Umbilical cord (tissue), 1 donor: ENCODE measurements at regions not wholly inside any gene's neighbourhood (a gene's known extent, or its start where the extent isn't known, plus 50 kb on each side); places are given as distances from the start of the nearest gene placed in this dataset.
"Not testable (repeated sequence)": the region's sequence is repeated elsewhere in the genome, so short reads cannot be mapped to it uniquely, and the experiment has no call there.

Source experiments
- DNase-seq: peaks from one replicate; pipeline ENCODE4 v3.0.0-alpha.2; 2015; ENCODE audit warnings: low spot score

DNA sequence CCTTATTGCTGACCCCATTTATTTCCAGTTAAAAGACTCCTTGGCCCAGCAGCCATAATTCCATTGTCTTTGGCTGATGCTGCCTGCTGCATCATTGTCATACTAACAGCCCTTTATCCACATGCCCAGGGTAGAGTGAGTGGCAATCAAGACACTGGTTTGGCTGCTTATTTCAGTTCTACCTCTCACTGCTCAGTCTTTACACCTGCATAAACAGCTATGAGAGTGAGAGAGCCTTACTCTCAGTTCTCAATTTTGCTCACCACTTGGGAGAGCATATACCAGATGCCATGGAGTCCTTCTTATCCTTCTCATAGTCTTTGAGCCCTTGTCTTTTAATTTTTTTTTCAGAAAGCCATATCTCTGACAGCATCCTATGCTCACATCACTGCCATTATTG, 596.9 kb upstream of the CYLC2 start:
- DNase-seq = no peak

DNA sequence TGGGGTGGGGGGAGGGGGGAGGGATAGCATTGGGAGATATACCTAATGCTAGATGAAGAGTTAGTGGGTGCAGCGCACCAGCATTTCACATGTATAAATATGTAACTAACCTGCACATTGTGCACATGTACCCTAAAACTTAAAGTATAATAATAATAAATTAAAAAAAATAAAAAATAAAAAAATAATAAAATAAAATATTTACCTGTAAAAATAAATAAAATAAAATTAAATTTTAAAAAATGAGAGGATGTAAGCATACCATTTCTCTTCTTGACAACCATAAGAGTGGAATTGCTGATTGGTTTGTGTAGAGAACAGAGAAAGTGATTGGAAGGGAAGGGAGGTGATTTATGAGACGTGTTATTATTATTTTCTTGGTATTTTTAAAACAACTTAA, 609.5 kb upstream of the CYLC2 start:
- DNase-seq = not testable (repeated sequence)

DNA sequence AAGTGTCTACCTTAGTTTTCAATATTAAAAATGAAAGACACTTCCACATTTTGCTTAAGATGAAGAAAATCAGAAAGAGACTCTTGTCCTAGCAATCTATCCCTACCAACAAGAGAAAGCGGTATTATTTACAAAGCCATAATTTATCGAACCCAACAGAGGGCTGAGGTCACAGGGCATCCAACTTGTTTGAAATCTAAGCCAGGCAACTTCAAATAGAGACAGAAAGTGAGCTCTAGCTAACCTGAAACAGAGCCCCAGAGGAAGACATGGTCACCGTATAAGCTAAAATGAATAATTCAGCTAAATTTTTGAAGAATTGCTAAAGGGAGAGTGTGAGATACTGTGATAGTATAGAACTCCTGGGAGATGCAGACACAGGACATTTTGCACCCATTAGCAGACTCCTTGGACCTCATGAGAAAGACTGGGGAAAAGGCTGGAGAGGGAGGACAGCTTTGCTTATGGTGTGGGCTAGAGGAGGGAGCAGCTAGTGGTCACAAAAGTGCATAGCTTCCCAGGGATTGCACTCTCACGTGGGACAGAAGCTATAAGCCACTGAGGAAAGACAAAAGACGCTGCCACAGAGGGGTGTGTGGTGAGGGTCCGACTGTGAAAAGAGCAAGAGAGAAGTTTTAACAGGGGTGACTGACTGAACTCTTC, 624.2 kb upstream of the GRIN3A start:
- DNase-seq = no peak

DNA sequence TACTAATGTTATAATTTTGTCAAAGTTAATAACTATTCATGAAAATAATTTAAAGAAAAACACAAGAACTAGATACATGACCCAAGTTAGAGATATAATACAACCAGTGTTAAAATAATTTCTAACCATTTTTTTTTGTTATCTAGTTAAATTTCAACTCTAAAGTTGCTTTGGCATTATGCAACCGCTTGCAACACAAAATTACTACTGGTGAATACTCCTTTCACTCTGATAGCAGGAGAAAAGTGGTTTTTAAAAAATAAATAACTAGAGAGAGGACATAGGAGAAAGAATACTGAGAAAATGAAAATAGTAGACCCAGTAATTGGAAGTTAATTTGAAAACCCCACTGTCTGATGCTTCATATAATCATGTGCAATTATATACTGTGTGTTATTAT, 622.4 kb upstream of the GRIN3A start:
- no peak for DNase-seq

DNA sequence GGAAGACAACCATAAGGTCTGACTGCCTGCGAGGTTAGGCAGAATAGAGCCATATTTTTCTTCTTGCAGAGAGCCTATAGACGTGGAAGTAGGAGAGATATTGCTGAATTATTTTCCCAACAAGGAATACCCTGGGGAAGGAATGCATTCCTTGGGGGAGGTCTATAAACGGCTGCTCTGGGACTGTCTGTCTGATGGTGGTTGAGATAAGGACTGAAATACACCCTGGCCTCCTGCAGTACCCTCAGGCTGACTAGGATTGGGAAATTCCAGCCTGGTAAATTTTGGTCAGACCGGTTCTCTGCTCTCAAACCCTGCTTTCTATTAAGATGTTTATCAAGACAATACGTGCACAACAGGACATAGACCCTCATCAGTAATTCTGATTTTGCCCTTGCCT, 617.5 kb upstream of the GRIN3A start:
- no peak for DNase-seq

DNA sequence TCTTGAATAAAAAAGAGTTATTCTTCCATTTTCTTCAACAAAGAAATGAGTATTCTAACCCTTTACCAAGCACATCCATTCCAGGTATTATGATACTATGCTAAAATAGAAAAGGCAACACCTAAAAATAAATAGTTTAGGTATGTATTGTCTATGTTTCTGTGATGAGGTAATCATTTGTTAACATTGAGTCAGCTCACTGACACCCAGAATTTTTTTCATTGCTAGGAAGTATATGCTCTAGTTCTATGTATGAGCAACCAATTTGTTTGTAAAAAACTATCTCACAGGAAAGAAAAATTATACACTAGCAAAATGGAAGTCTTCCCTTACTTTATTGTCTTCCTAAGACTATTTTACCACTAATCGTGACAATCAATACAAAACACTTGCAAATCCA, 615.6 kb upstream of the GRIN3A start:
- DNase-seq = no peak

DNA sequence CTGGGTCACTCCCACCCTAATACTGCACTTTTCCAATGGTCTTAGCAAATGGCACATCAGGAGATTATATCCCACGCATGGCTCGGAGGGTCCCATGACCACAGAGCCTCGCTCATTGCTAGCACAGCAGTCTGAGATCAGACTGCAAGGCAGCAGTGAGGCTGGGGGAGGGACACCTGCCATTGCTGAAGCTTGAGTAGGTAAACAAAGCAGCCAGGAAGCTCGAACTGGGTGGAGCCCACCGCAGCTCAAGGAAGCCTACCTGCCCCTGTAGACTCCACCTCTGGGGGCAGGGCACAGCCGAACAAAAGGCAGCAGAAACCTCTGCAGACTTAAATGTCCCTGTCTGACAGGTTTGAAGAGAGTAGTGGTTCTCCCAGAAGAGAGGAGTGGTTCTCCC, 599.0 kb upstream of the GRIN3A start:
- DNase-seq = not testable (repeated sequence)

DNA sequence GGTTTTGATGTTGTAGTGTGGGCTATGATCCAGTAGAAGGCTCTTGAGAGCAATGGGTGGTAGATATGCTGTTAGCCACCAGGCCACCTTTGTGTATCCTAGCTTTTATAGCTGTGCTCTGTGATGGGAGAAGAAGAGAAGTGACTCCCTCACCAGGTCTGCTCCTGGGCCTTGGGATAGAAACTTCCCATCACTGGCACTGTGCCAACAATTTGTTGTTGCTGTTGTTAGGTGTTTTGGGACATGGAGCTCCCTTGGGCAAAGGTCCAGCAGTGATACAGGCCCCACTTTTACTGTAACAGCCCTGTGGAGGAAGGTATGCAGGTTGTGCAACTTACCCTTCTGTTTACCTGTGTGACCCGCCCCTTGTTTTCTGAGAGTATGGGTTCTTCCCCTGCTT, 570.9 kb upstream of the GRIN3A start:
- DNase-seq = no peak

DNA sequence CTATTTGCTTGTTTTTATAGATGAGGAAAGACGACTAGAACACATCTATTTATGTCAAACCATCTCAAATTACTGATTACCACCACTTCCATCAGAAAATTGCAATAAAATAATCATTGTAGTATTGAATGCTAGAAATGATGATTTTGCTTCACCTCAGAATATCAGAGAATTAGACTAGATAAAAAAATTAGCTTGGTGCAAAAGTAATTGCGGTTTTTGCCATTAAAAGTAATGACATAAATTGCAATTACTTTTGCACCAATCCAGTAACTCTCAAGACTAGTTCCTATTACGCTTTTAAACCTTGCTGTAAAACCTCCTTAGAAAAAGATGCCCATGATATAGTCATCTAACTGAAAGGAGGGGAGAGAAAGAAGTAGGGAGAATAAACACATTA, 556.7 kb upstream of the GRIN3A start:
- DNase-seq = no peak

DNA sequence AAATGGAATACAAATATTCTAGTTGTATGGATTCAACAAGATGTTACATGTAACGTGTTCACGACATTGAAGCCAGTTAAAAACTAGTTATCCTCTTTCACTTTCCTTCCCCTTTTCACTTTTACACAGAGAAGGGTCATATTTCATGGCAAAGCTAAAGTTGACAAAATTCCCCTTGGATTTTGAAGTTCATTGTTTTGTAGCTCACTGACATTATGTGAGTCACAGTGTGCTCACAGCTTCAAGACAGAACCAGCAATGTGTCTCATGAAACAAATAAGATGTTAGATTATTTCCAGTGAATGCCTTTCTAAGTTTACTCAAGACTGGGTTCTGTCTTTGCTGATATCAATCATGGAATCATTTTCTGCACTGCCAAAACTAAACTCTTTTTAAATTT, 535.5 kb upstream of the GRIN3A start:
- DNase-seq = no peak

DNA sequence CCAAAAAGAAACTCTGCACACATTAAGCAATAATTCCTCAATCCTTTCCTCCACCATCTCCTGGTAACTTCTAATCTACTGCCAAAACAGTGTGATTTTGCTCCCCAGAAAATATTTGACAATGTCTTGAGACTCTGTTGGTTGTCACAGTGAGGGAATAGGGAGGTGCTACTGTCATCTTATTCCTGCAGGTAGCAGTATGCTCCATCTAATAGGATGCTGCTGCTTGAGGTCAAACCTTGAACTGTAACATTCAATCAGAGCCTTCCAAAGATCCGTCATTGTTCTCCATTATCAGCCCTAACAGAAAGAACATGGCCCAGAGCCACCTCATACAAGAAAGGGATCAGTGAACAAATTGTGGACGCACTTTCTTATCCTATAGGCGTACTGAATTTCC, 514.7 kb upstream of the GRIN3A start:
- DNase-seq = no peak

DNA sequence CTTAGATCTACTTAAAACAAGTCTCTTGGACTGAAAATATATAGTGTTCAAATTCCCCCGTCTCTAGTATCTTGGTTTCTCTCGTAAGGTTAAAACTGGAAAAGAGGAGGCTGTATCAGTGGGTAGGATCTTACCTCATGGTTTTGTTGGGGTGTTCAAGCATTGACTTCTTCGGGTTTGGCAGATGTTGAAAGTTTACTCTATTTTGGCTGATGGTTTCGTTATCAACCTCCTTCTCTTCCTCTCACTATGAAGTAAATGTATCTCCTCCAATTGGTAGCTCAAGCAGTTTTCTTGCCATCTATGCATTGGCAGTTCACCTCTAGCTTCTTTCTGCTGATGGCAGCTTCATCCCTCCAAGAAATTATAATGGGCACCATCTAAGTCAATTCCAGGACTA, 506.5 kb upstream of the GRIN3A start:
- DNase-seq = no peak

DNA sequence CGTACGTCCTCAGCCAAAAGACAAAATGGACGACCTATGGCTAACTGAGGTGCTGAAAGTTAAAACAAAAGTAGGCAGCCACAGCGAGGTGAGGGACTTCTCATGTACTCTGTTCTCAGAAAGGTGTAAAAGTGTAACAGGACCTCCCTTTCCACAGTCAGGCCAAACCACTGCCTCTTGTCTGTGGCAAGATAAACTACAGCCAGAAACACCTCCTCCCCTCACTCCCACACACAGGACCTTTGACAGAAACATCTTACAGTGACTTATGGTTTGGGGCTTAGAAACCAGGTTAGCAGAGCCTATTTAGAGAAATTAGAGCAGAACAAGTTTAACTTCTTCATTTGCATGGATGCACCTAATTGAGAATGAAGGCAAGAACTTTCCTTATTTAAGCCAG, 499.1 kb upstream of the GRIN3A start:
- DNase-seq = no peak

DNA sequence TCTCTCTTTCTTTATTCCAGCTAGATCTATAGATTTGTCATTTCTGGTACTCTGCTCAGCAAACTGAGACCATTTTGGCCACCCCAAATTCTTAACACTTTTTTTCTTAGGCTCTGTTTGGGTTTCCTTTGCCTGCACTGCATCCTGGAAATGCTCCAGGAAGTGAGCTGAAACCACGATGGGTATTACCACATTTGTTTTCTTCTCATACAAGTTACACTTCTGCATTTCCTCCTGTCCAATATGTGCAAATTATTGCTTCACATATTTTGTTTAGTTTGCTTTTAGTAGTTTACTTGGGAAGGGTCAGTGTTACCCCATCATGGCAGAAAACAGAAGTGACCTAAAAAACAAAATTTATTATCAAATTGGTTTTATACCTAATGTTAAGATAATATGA, 498.6 kb upstream of the GRIN3A start:
- no peak for DNase-seq

DNA sequence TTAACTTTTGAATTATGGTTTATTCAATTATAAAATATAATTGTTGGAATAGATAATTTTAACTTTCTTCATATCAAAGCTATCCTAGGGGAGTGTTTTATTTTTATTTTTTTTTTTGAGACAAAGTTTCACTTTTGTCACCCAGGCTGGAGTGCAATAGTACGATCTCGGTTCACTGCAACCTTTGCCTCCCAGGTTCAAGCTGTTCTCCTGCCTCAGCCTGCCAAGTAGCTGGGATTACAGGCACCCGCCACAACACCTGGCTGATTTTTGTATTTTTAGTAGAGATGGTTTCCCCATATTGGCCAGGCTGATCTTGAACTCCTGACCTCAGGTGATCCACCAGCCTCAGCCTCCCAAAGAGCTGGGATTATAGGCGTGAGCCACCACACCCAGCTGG, 489.0 kb upstream of the GRIN3A start:
- not testable (repeated sequence) for DNase-seq

DNA sequence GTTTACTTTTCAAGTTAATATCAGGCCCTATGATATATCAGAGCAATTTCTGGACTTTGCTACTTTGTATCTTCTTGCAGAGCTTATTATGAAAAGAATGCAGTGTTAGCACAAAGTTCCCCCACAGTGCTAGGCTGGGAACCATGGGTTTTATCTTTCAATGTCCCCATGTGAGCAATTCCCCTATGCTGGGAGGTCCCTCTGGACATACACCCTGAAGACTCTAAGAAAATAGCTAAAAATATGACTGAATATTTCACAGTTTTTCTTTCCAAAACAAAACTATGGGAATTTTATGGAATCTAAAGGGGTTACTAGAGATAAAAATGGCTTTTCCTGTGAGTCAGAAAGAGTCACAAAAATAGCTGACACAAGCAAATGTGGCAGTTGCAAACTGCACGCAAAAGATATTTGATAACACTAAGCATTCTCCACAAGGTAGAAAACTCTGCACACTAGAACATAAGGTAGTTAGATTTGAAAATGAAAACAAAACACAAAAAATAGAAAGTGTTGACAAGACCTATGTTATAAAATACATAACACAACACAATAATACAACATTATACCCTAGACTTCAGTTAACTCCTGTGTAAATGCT, 487.5 kb upstream of the GRIN3A start:
- DNase-seq = peak; percentile 13

DNA sequence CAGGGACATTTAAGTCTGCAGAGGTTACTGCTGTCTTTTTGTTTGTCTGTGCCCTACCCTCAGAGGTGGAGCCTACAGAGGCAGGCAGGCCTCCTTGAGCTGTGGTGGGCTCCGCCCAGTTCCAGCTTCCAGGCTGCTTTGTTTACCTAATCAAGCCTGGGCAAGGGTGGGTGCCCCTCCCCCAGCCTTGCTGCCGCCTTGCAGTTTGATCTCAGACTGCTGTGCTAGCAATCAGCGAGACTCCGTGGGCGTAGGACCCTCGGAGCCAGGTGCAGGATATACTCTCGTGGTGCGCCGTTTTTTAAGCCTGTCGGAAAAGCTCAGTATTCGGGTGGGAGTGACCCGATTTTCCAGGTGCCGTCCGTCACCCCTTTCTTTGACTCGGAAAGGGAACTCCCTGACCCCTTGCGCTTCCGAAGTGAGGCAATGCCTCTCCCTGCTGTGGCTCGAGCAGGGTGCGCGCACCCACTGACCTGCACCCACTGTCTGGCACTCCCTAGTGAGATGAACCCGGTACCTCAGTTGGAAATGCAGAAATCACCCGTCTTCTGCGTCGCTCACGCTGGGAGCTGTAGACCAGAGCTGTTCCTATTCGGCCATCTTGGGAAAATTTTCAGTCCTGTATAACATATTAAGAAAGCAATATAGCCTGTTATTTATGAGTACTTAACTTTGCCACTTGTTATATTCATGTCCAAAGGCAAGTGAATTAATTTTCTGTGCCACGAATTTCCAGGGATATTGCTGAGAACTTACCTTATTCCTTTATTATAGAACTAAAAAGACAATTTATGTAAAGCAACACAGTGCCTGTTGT, 485.1 kb upstream of the GRIN3A start:
- not testable (repeated sequence) for DNase-seq

DNA sequence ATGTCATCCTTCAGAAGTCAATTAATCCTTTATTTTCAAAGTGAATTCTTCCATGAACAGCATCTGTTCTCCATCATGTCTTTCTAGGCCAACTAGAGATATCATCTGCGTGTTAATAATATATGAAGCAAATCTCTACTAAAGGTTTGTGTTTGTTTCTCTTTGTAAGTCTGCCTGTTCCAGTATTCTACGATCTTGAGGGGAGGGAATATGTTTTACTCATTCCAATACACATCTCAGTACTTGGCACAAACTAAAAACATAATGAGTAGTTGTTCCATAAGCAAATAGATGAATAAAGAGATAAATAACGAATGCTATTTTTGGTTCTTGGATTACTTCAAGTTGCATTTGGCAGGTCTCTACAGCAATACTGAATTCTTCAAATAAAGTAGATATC, 470.7 kb upstream of the GRIN3A start:
- DNase-seq = no peak

DNA sequence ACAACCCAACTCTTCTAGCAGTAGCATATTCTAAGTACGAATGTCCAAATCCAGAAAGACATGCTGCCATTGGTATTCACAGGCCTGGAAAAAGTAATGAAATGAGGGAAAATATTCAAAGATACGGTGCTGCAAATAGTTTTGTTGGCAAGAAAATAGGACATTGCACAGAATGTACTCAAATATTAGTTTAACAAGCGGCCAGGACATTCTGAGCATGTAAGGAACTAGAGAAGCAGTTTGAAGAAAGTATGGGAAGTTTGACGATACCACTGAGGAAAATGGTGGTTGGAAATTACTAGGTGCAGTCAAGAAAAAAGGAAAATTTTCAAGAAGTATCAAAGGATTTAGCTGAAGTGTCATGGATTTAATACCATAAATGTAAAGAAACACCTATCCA, 468.0 kb upstream of the GRIN3A start:
- DNase-seq = no peak

DNA sequence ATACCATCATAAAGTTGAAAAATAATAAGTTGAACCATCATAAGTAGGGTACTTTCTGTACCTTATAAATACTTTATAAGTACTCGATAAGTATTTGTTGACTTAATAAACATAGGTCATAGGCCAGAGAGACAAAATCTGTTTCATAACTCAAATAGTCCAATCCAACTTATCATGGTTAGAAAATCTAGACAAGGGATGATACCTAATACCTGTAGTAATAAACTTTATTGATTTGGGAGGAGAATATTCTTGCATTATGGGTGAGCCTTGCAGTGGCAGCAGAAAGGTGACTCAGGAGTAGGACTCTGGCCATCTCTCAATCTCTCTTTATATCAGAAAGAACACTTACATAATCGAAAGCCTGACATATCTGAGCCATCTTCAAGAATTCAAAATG, 466.8 kb upstream of the GRIN3A start:
- DNase-seq = no peak

DNA sequence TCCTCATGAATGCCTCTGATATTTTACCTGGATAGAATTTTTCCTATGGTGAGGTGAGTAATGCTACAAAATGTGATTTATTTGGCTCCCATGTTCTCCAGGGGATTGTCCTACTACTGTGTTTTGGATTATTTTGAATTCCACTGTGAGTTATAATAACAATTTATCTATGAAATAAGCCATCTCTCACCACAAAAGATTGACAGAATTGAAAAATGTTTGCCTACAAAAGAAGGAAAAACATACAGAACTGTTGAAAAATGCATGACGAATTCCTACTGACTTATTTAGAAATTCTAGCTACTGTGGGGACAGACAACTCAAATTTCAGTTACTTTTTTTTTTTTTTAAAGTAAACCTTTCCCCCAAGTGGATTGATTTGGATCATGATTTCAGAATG, 463.7 kb upstream of the GRIN3A start:
- DNase-seq = no peak

DNA sequence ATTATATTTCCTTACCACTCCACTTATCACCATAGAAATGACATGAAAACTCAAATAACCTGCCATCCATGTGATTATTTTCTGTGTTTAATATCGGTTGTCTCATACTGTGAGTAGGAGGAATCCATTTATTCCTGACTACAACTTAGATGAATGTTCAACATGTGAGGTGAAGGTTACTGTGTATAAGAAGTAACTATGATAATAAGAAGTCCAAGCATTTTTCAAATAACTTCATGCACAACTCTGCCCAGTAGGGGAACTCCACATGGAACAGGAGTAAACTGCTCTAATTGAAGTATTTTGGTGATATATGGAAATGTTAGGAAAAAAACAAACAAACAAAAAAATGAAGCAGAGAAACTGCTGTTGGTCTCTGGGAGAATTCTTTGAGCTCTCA, 447.5 kb upstream of the GRIN3A start:
- no peak for DNase-seq

DNA sequence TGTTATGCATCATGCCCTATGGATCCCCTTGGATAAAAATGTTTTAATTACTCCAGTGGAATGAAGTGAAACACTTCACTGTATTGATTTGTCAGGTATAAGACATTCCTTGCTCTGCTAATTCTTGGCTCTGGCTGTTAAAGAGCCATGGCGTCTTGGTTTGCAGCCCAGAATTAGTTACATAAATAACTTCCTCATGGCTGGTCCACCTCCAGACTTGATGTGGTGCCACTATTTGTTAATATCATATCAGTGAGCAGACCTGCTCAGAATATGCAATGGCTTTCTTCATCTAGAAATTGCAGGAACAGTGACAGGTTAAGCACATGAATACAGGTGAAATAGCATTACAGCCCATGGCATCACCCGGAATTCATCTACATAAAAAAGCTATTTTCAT, 446.9 kb upstream of the GRIN3A start:
- no peak for DNase-seq
